NOMO-1 treated with dmso at 0.1 percent for 144 hours (cell line): ENCODE measurements at regions not wholly inside any gene's neighbourhood (a gene's known extent, or its start where the extent isn't known, plus 50 kb on each side); places are given as distances from the start of the nearest gene placed in this dataset.

Experiments
- DNase-seq: peaks from one replicate; lab custom pipeline; 2025; ENCODE audit not compliant: unreplicated experiment; lab: John Stamatoyannopoulos, UW

- no peak for DNase-seq
Measured at GRCh38 chr3:147582642-147583041, 173.5 kb downstream of the ZIC1 start.

GRCh38 chr3:147589016-147589415 is 179.9 kb downstream of the ZIC1 start:
- DNase-seq: no peak

- DNase-seq: no peak
Measured at GRCh38 chr3:147604136-147604535, 195.0 kb downstream of the ZIC1 start.

GRCh38 chr3:147613725-147614124 is 204.6 kb downstream of the ZIC1 start:
- no peak for DNase-seq

GRCh38 chr3:147614210-147614609 is 205.0 kb downstream of the ZIC1 start:
- no peak for DNase-seq

GRCh38 chr3:147615035-147615434 is 205.9 kb downstream of the ZIC1 start:
- no peak for DNase-seq

GRCh38 chr3:147616998-147617619 is 207.9 kb downstream of the ZIC1 start:
- peak; percentile 16 for DNase-seq

- DNase-seq: no peak
Measured at GRCh38 chr3:147618691-147619090, 209.5 kb downstream of the ZIC1 start.

GRCh38 chr3:147619921-147620560 is 210.9 kb downstream of the ZIC1 start:
- DNase-seq: no peak

GRCh38 chr3:147620906-147621305 is 211.7 kb downstream of the ZIC1 start:
- DNase-seq: no peak

GRCh38 chr3:147630921-147631415 is 221.8 kb downstream of the ZIC1 start:
- DNase-seq: no peak

GRCh38 chr3:147640781-147641180 is 231.6 kb downstream of the ZIC1 start:
- no peak for DNase-seq

- DNase-seq: no peak
Measured at GRCh38 chr3:147645761-147646160, 236.6 kb downstream of the ZIC1 start.

- no peak for DNase-seq
Measured at GRCh38 chr3:147649475-147649874, 240.3 kb downstream of the ZIC1 start.

GRCh38 chr3:147651107-147651778 is 242.1 kb downstream of the ZIC1 start:
- no peak for DNase-seq

GRCh38 chr3:147652651-147653366 is 243.6 kb downstream of the ZIC1 start:
- DNase-seq: no peak

GRCh38 chr3:147653367-147653923 is 244.3 kb downstream of the ZIC1 start:
- DNase-seq: no peak

- DNase-seq: no peak
Measured at GRCh38 chr3:147654827-147655226, 245.7 kb downstream of the ZIC1 start.

GRCh38 chr3:147655236-147655635 is 246.1 kb downstream of the ZIC1 start:
- no peak for DNase-seq

- DNase-seq: no peak
Measured at GRCh38 chr3:147656023-147656422, 246.9 kb downstream of the ZIC1 start.

GRCh38 chr3:147661916-147662315 is 252.8 kb downstream of the ZIC1 start:
- DNase-seq: no peak
